H1 (cell line): ENCODE measurements at regions not wholly inside any gene's neighbourhood (a gene's known extent, or its start where the extent isn't known, plus 50 kb on each side); places are given as distances from the start of the nearest gene placed in this dataset.

Experiments used
- CTCF ChIA-PET: fragments of 300-600 bp; sonication (Branson Sonifier 250); formaldehyde crosslinking; loops from one replicate; lab custom pipeline; 2021; ENCODE audit not compliant: partially characterized antibody; lab: Charles Lee
- POLR2A ChIA-PET: fragments of 300-600 bp; sonication (Branson Sonifier 250); formaldehyde crosslinking; loops from one replicate; lab custom pipeline; 2021; ENCODE audit warnings: inconsistent platforms; ENCODE audit not compliant: partially characterized antibody; lab: Charles Lee
- DNase-seq, 2 experiments: peaks; one replicate each; pipeline versions ENCODE4 v3.0.0 to v3.0.0-alpha.2; 2010 to 2022; ENCODE audit warnings: low spot score in 2 of 2, low read depth in 1 of 2, mixed read lengths in 1 of 2
- FAIRE-seq: peaks from 2 replicates; lab custom pipeline; 2011; peaks lifted over from hg19 to GRCh38; lab: Jason Lieb, UNC
- H2AFZ ChIP-seq: 2 replicates; pipeline ENCODE4 v1.8.1; 2012; ENCODE audit warnings: low read length, inconsistent platforms
- H2AK5ac ChIP-seq: 2 replicates; pipeline ENCODE4 v1.6.1; 2013; ENCODE audit warnings: low read depth, low read length
- H2BK120ac ChIP-seq: replicated peaks from 2 replicates; pipeline ENCODE3; 2013; ENCODE audit warnings: low read depth, low read length, inconsistent platforms
- H2BK12ac ChIP-seq: 2 replicates; pipeline ENCODE4 v1.6.1; 2013; ENCODE audit warnings: low read depth, low read length
- H2BK15ac ChIP-seq: 2 replicates; pipeline ENCODE4 v1.6.1; 2013; ENCODE audit warnings: low read length
- H2BK20ac ChIP-seq: 2 replicates; pipeline ENCODE4 v1.6.1; 2013; ENCODE audit warnings: low read length
- H2BK5ac ChIP-seq: 2 replicates; pipeline ENCODE4 v1.6.1; 2013; ENCODE audit warnings: low read depth, low read length
- H3K14ac ChIP-seq: 2 replicates; pipeline ENCODE4 v1.6.1; 2013; ENCODE audit warnings: inconsistent platforms; ENCODE audit not compliant: insufficient read length
- H3K18ac ChIP-seq: 2 replicates; pipeline ENCODE4 v1.6.1; 2013; ENCODE audit warnings: low read length; ENCODE audit errors: extremely low read depth
- H3K23ac ChIP-seq: 2 replicates; pipeline ENCODE4 v1.6.1; 2013; ENCODE audit warnings: inconsistent platforms; ENCODE audit not compliant: insufficient read length
- H3K23me2 ChIP-seq: 2 replicates; pipeline ENCODE4 v1.6.1; 2013; ENCODE audit warnings: low read depth, low read length
- H3K27ac ChIP-seq: 2 replicates; pipeline ENCODE4 v1.6.1; 2011; ENCODE audit warnings: low read depth, low read length, inconsistent platforms
- H3K27me3 ChIP-seq, 4 experiments: replicated peaks in 1 of 4; 1 replicate in 1 of 4; 2 replicates in 3 of 4; pipeline versions ENCODE4 v1.6.1 to v1.8.1; 2011 to 2013; ENCODE audit warnings: low read length in 3 of 4, mild to moderate bottlenecking in 3 of 4, inconsistent platforms in 2 of 4, mixed read lengths in 2 of 4, moderate library complexity in 1 of 4; ENCODE audit not compliant: control insufficient read depth in 3 of 4, insufficient read depth in 3 of 4; ENCODE audit errors: extremely low read depth in 1 of 4
- H3K36me3 ChIP-seq, 4 experiments: 2 replicates each; pipeline versions ENCODE4 v1.6.1 to v1.8.1; 2011 to 2013; ENCODE audit warnings: mild to moderate bottlenecking in 4 of 4, low read length in 3 of 4, moderate library complexity in 2 of 4, control low read depth in 1 of 4, inconsistent platforms in 1 of 4; ENCODE audit not compliant: insufficient read depth in 4 of 4, control insufficient read depth in 2 of 4
- H3K4ac ChIP-seq: replicated peaks from 2 replicates; pipeline ENCODE3; 2013; ENCODE audit warnings: low read length, low read depth, mixed read lengths, inconsistent platforms; ENCODE audit not compliant: insufficient read length
- H3K4me1 ChIP-seq, 4 experiments: replicated peaks in 1 of 4; 1 replicate in 1 of 4; 2 replicates in 3 of 4; pipeline versions ENCODE4 v1.6.1 to v1.8.1; 2011 to 2013; ENCODE audit warnings: low read length in 3 of 4, inconsistent platforms in 2 of 4, mixed read lengths in 1 of 4; ENCODE audit not compliant: insufficient read depth in 4 of 4, control insufficient read depth in 3 of 4
- H3K4me2 ChIP-seq, 2 experiments: 2 replicates each; pipeline versions ENCODE4 v1.6.1 to v1.8.1; 2011 to 2013; ENCODE audit warnings: low read depth in 2 of 2, low read length in 2 of 2, control low read depth in 1 of 2, inconsistent platforms in 1 of 2, mild to moderate bottlenecking in 1 of 2; ENCODE audit not compliant: insufficient read depth in 1 of 2
- H3K4me3 ChIP-seq, 4 experiments: fragments of 200-600, 300-600 bp in 1 of 4; sonication (generic), shearing (Covaris generic), sonication (Bioruptor Twin) in 1 of 4; 2 replicates each; pipeline versions ENCODE4 v1.5.1 to v1.8.1; 2011 to 2016; ENCODE audit warnings: low read length in 4 of 4, low read depth in 3 of 4, control low read depth in 2 of 4, inconsistent platforms in 2 of 4, mild to moderate bottlenecking in 2 of 4, mixed read lengths in 1 of 4, moderate library complexity in 1 of 4; ENCODE audit not compliant: insufficient read depth in 2 of 4; ENCODE audit errors: extremely low read depth in 1 of 4
- H3K56ac ChIP-seq: replicated peaks from 2 replicates; pipeline ENCODE3; 2013; ENCODE audit warnings: low read depth, mild to moderate bottlenecking, mixed read lengths, low read length, inconsistent platforms; ENCODE audit not compliant: insufficient read length
- H3K79me1 ChIP-seq: 2 replicates; pipeline ENCODE4 v1.6.1; 2013; ENCODE audit warnings: low read depth, low read length, control low read depth
- H3K79me2 ChIP-seq, 2 experiments: 2 replicates each; pipeline versions ENCODE4 v1.6.1 to v1.8.1; 2012 to 2013; ENCODE audit warnings: low read length in 2 of 2, mild to moderate bottlenecking in 2 of 2, inconsistent platforms in 1 of 2; ENCODE audit not compliant: insufficient read depth in 2 of 2, control insufficient read depth in 1 of 2
- H3K9ac ChIP-seq, 4 experiments: replicated peaks in 1 of 4; 1 replicate in 1 of 4; 2 replicates in 3 of 4; pipeline versions ENCODE4 v1.6.1 to v1.8.1; 2011 to 2013; ENCODE audit warnings: low read depth in 3 of 4, low read length in 3 of 4, control low read depth in 2 of 4, mild to moderate bottlenecking in 2 of 4, moderate library complexity in 2 of 4, inconsistent platforms in 1 of 4; ENCODE audit errors: extremely low read depth in 1 of 4
- H3K9me3 ChIP-seq, 2 experiments: 2 replicates each; pipeline versions ENCODE4 v1.6.1 to v1.8.1; 2012 to 2013; ENCODE audit warnings: mild to moderate bottlenecking in 2 of 2, moderate library complexity in 2 of 2, control low read depth in 1 of 2, inconsistent platforms in 1 of 2, low read depth in 1 of 2, low read length in 1 of 2, mixed read lengths in 1 of 2; ENCODE audit not compliant: insufficient read depth in 2 of 2
- H4K20me1 ChIP-seq, 2 experiments: replicated peaks in 1 of 2; 2 replicates each; pipeline versions ENCODE3 to v1.8.1; 2011 to 2013; ENCODE audit warnings: inconsistent platforms in 2 of 2, low read length in 2 of 2, mild to moderate bottlenecking in 1 of 2; ENCODE audit not compliant: insufficient read depth in 2 of 2, control insufficient read depth in 1 of 2
- H4K5ac ChIP-seq: 2 replicates; pipeline ENCODE4 v1.6.1; 2013; ENCODE audit warnings: low read length, low read depth, mixed read lengths, inconsistent platforms; ENCODE audit not compliant: insufficient read length
- H4K8ac ChIP-seq: 2 replicates; pipeline ENCODE4 v1.8.0; 2013; ENCODE audit warnings: mild to moderate bottlenecking, moderate library complexity, low read length, inconsistent platforms; ENCODE audit not compliant: insufficient read depth; ENCODE audit errors: extremely low read depth
- H4K91ac ChIP-seq: replicated peaks from 2 replicates; pipeline ENCODE3; 2013; ENCODE audit warnings: low read length, mixed read lengths, inconsistent platforms; ENCODE audit not compliant: insufficient read length
- CHD1 ChIP-seq: IDR thresholded peaks from 2 replicates; pipeline ENCODE4 v1.6.1; 2012; ENCODE audit warnings: low read depth, low read length, improper control_type of control experiment
- FOSL1 ChIP-seq: IDR thresholded peaks from 2 replicates; pipeline ENCODE4 v1.6.1; 2011; ENCODE audit warnings: mild to moderate bottlenecking, low read depth, low read length, moderate library complexity; ENCODE audit not compliant: insufficient read depth
- HDAC2 ChIP-seq, 2 experiments: fragments of 300-600 bp in 1 of 2; sonication (generic) in 1 of 2; IDR thresholded peaks; 2 replicates each; pipeline ENCODE4 v1.6.1; 2011 to 2012; ENCODE audit warnings: low read depth in 2 of 2, low read length in 2 of 2, mild to moderate bottlenecking in 2 of 2, moderate library complexity in 2 of 2, borderline replicate concordance in 1 of 2, inconsistent platforms in 1 of 2
- KDM5A ChIP-seq: fragments of 200-600 bp; IDR thresholded peaks from 2 replicates; pipeline ENCODE4 v1.7.1; 2012; ENCODE audit warnings: mild to moderate bottlenecking, low read length, inconsistent platforms, mixed read lengths
- POU5F1 ChIP-seq: IDR thresholded peaks from 2 replicates; pipeline ENCODE4 v1.6.1; 2011; ENCODE audit warnings: low read depth, mild to moderate bottlenecking, low read length, moderate library complexity
- RFX5 ChIP-seq: IDR thresholded peaks from 2 replicates; pipeline ENCODE4 v1.6.1; 2011; ENCODE audit warnings: low read depth, low read length, improper control_type of control experiment, borderline replicate concordance
- SP4 ChIP-seq: IDR thresholded peaks from 2 replicates; pipeline ENCODE4 v1.6.1; 2012; ENCODE audit warnings: low read length, inconsistent platforms
- TAF1 ChIP-seq: IDR thresholded peaks from 2 replicates; pipeline ENCODE4 v1.6.1; 2011; ENCODE audit warnings: mild to moderate bottlenecking, low read depth, low read length
- TBP ChIP-seq: IDR thresholded peaks from 2 replicates; pipeline ENCODE4 v1.6.1; 2011; ENCODE audit warnings: low read depth, low read length, improper control_type of control experiment
- TCF12 ChIP-seq: IDR thresholded peaks from 2 replicates; pipeline ENCODE4 v1.6.1; 2011; ENCODE audit warnings: low read depth, mild to moderate bottlenecking, low read length
- ZNF274 ChIP-seq: IDR thresholded peaks from 2 replicates; pipeline ENCODE4 v1.7.0; 2012; ENCODE audit warnings: low read length, borderline replicate concordance; ENCODE audit errors: extremely low read depth
- WGBS, 2 experiments: shearing (Covaris generic) in 1 of 2; methylation state at CpG; one replicate each; pipeline versions ENCODE4 v1.1.6 to v1.1.7; 2013 to 2015; ENCODE audit warnings: low lambda C conversion rate in 2 of 2, mixed read lengths in 2 of 2, inconsistent platforms in 1 of 2, low coverage in 1 of 2, missing lambda C conversion rate in 1 of 2; ENCODE audit not compliant: insufficient replicate concordance in 2 of 2, insufficient coverage in 1 of 2, insufficient read length in 1 of 2; ENCODE audit errors: extremely low coverage in 1 of 2, missing lambda C conversion rate in 1 of 2; 5-methylcytosine and 5-hydroxymethylcytosine counted together
- TF ChIP-seq, protein P1 (sequence below): IDR thresholded peaks from 2 replicates; pipeline ENCODE4 v1.6.1; 2012; ENCODE audit warnings: inconsistent platforms
- TF ChIP-seq, protein P2 (sequence below): IDR thresholded peaks from 2 replicates; pipeline ENCODE4 v1.6.1; 2011; ENCODE audit warnings: low read length, improper control_type of control experiment

DNA sequence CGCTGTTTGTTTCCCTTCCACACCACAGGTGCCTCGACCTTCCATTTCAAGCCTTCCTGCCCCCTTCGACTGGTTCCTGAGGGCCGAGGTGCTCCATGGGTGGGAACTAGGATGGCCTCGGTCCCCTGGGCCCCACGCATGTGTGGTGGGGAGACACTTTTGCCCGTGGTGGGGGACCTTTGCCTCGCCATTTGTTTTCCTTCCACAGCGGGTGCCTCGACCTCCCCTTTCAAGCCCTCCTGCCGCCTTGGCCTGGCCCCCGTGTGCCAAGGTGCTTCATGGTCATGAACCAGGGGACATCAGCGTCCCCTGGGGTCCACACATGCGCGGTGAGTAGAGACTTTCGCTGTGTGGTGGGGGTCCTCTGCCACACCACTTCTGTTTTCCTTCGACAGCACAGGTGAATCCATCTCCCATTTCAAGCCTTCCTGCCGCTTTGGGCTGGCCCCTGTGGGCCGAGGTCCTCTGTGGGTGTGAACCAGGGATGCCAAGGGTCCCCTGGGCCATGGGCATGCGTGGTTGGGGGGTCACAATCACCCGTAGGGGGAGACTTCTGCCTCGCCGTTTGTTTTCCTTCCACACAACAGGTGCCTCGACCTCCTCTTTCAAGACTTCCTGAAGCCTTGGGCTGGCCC lies 364.4 kb downstream of the ALG10 start:
- H3K79me2 ChIP-seq, result no peaks in the 10 kb centered on the region
- no peaks in the 10 kb centered on the region for H3K27me3 ChIP-seq
- H3K4me3 ChIP-seq, result no peak overlapping the region
- H4K91ac ChIP-seq, result no peak overlapping the region
- H3K79me1 ChIP-seq, result no peaks in the 10 kb centered on the region
- no peak overlapping the region for H3K14ac ChIP-seq
- no peak overlapping the region for H3K4ac ChIP-seq
- H2BK12ac ChIP-seq, result no peak overlapping the region
- H3K4me2 ChIP-seq, result no peak overlapping the region
- 79% methylated on average over 19 of the region's 24 CpGs; no CpG with 5 or more reads in 1 of the 2 experiments for WGBS, 2 experiments
- H2BK120ac ChIP-seq, result no peak overlapping the region
- no peak overlapping the region for H3K9ac ChIP-seq
- H2AK5ac ChIP-seq, result no peak overlapping the region
- no peak overlapping the region for H4K8ac ChIP-seq
- no peak overlapping the region for H2BK20ac ChIP-seq
- no peaks in the 10 kb centered on the region for H3K4me1 ChIP-seq
- peaks cover 94 to 100% of the 10 kb centered on the region in 2 experiments for H3K9me3 ChIP-seq
- no peak overlapping the region for H4K5ac ChIP-seq
- CTCF ChIA-PET, result no interaction called here
- no peak overlapping the region for H2BK15ac ChIP-seq
- FAIRE-seq (no peak), DNase-seq (no peak)
- H3K23ac ChIP-seq, result no peak overlapping the region
- H4K20me1 ChIP-seq, result no peaks in the 10 kb centered on the region
- POLR2A ChIA-PET, result no interaction called here
- H3K56ac ChIP-seq, result no peak overlapping the region
- no peak overlapping the region for H3K18ac ChIP-seq
- no peak overlapping the region for H2AFZ ChIP-seq
- no peaks in the 10 kb centered on the region for H3K36me3 ChIP-seq
- no peak overlapping the region for H2BK5ac ChIP-seq
- no peaks in the 10 kb centered on the region for H3K23me2 ChIP-seq
- no peak overlapping the region for H3K27ac ChIP-seq
- TF ChIP-seq, protein P1, sequence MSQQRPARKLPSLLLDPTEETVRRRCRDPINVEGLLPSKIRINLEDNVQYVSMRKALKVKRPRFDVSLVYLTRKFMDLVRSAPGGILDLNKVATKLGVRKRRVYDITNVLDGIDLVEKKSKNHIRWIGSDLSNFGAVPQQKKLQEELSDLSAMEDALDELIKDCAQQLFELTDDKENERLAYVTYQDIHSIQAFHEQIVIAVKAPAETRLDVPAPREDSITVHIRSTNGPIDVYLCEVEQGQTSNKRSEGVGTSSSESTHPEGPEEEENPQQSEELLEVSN, result no peak
- TF ChIP-seq SP4, result no peak
- no peak for TF ChIP-seq CHD1
- no peak for TF ChIP-seq TAF1
- no peak for TF ChIP-seq KDM5A
- TF ChIP-seq RFX5, result no peak
- TF ChIP-seq TBP, result no peak
- no peak for TF ChIP-seq POU5F1
- TF ChIP-seq FOSL1, result no peak
- TF ChIP-seq, protein P2, sequence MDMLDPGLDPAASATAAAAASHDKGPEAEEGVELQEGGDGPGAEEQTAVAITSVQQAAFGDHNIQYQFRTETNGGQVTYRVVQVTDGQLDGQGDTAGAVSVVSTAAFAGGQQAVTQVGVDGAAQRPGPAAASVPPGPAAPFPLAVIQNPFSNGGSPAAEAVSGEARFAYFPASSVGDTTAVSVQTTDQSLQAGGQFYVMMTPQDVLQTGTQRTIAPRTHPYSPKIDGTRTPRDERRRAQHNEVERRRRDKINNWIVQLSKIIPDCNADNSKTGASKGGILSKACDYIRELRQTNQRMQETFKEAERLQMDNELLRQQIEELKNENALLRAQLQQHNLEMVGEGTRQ, result no peak
- no peak for TF ChIP-seq TCF12
- TF ChIP-seq ZNF274, result no peak
- TF ChIP-seq HDAC2 (IDR thresholded peaks at IDR 0.05; ENCODE audit: borderline replicate concordance in 1 of 2, low read depth in 2 of 2, low read length in 2 of 2), result no peak
